Ectodermal cell (in vitro differentiated cells): ENCODE measurements at regions not wholly inside any gene's neighbourhood (a gene's known extent, or its start where the extent isn't known, plus 50 kb on each side); places are given as distances from the start of the nearest gene placed in this dataset.

ENCODE experiments used
- H3K27ac ChIP-seq: 2 replicates; pipeline ENCODE4 v1.7.0; 2013; ENCODE audit warnings: mild to moderate bottlenecking, low read depth, low read length; ENCODE audit not compliant: insufficient read depth, poor library complexity, severe bottlenecking
- H3K27me3 ChIP-seq: 2 replicates; pipeline ENCODE4 v1.7.0; 2013; ENCODE audit warnings: mild to moderate bottlenecking, low read length; ENCODE audit not compliant: insufficient read depth, control insufficient read depth, poor library complexity, severe bottlenecking
- H3K36me3 ChIP-seq: one replicate; pipeline ENCODE4 v1.7.0; 2013; ENCODE audit warnings: low read length; ENCODE audit not compliant: control insufficient read depth, insufficient read depth
- H3K4me1 ChIP-seq: one replicate; pipeline ENCODE4 v1.7.0; 2013; ENCODE audit warnings: low read length; ENCODE audit not compliant: control insufficient read depth, insufficient read depth
- H3K4me3 ChIP-seq: 2 replicates; pipeline ENCODE4 v1.7.0; 2013; ENCODE audit warnings: low read depth, low read length, control low read depth; ENCODE audit not compliant: insufficient read depth
- H3K9me3 ChIP-seq: 2 replicates; pipeline ENCODE4 v1.7.0; 2013; ENCODE audit warnings: mild to moderate bottlenecking, low read length, moderate library complexity; ENCODE audit not compliant: control insufficient read depth
- whole genome bisulfite sequencing, 2 experiments: methylation state at CpG; one replicate each; pipeline ENCODE4 v1.1.7; 2013; ENCODE audit warnings: missing lambda C conversion rate in 2 of 2; 5-methylcytosine and 5-hydroxymethylcytosine counted together

- peaks cover 28% of the 10 kb centered on the region for H3K4me1 ChIP-seq
- H3K4me3 ChIP-seq, result no peak overlapping the region
- H3K9me3 ChIP-seq, result no peaks in the 10 kb centered on the region
- no peak overlapping the region for H3K27ac ChIP-seq
- H3K27me3 ChIP-seq, result no peaks in the 10 kb centered on the region
- WGBS, 2 experiments, result 93% methylated on average over 4 of the region's 4 CpGs
- no peaks in the 10 kb centered on the region for H3K36me3 ChIP-seq
Observed at GRCh38 chr10:78365694-78366093, 332.0 kb downstream of the RPS24 start.

DNA sequence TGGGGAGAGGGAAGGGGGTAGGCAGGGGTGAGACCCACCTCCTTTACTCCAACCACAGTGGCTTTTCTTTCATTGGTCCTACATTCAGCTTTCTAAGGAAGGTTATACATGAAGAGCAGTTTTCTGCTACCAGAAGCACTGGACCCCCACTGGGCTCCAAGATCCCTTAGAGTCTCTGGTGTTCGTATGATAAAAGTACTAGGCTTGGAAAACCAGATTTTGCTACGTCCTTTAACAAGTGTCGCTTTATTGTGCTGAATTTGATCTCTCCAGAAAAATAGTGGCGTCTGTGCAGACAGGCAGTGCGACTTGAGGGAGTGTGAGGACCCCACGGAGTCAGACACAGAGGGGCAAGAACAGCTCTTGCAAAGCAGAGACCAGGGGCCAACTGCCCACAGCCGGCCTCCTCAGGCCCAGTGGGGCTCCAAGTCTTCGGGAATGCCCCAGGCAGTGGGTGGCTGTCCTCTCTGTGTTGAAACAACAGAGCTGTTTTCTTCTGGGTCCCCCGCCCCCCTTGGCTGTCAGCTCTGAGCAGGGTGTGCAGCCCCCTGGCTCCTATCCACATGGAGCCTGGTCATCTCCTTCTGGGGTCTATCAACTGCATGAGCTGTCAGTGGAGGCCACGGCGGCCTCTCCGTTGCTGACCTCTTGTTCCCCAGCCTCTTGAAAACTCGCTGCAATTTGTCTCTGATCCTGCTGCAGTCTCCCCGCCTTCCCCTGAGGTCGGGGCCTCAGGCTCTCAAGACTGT is 333.2 kb downstream of the RPS24 start:
- Histone ChIP-seq H3K9me3 (no peaks in the 10 kb centered on the region), H3K27me3 (no peaks in the 10 kb centered on the region), H3K4me1 (peaks cover 29% of the 10 kb centered on the region), H3K4me3 (no peak overlapping the region), H3K36me3 (no peaks in the 10 kb centered on the region), H3K27ac (no peak overlapping the region)
- 61 to 65% methylated on average over 15 of the region's 15 CpGs for WGBS, 2 experiments

GRCh38 chr10:78367751-78368150 is 334.1 kb downstream of the RPS24 start:
- H3K27me3 ChIP-seq, result no peaks in the 10 kb centered on the region
- H3K36me3 ChIP-seq, result no peaks in the 10 kb centered on the region
- peaks cover 29% of the 10 kb centered on the region for H3K4me1 ChIP-seq
- no peak overlapping the region for H3K27ac ChIP-seq
- no peaks in the 10 kb centered on the region for H3K9me3 ChIP-seq
- 61 to 62% methylated on average over 2 of the region's 2 CpGs for WGBS, 2 experiments
- H3K4me3 ChIP-seq, result no peak overlapping the region

DNA sequence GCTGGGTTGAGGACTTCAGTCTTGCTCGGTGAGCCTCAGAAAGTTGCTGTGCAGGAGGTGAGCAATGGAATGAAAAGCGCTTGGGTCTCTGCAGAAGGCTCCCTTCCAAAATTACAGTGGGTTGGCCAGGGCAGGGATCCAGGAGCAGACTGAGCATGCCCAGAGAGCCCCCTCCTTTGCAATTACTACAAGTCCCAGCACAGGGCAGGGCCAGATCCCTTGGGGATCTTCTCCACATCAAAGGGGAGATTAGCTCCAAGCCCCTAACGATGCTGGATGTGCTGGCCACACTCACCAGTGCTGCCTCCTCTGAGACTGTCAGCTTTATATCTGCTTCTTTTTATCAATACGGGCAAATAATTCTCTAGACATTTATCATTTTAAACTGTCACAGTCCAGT is 337.5 kb downstream of the RPS24 start:
- Histone ChIP-seq H3K9me3 (no peaks in the 10 kb centered on the region), H3K4me1 (peaks cover 24% of the 10 kb centered on the region), H3K27ac (no peak overlapping the region), H3K4me3 (no peak overlapping the region), H3K27me3 (no peaks in the 10 kb centered on the region), H3K36me3 (no peaks in the 10 kb centered on the region)
- whole genome bisulfite sequencing, 2 experiments, result 55 to 66% methylated on average over 4 of the region's 4 CpGs

- no peaks in the 10 kb centered on the region for H3K27me3 ChIP-seq
- no peak overlapping the region for H3K27ac ChIP-seq
- no peaks in the 10 kb centered on the region for H3K9me3 ChIP-seq
- no peaks in the 10 kb centered on the region for H3K36me3 ChIP-seq
- H3K4me1 ChIP-seq, result peaks cover 25% of the 10 kb centered on the region
- 94 to 95% methylated on average over 6 of the region's 6 CpGs for WGBS, 2 experiments
- H3K4me3 ChIP-seq, result no peak overlapping the region
Observed at GRCh38 chr10:78372806-78373205, 339.1 kb downstream of the RPS24 start.

DNA sequence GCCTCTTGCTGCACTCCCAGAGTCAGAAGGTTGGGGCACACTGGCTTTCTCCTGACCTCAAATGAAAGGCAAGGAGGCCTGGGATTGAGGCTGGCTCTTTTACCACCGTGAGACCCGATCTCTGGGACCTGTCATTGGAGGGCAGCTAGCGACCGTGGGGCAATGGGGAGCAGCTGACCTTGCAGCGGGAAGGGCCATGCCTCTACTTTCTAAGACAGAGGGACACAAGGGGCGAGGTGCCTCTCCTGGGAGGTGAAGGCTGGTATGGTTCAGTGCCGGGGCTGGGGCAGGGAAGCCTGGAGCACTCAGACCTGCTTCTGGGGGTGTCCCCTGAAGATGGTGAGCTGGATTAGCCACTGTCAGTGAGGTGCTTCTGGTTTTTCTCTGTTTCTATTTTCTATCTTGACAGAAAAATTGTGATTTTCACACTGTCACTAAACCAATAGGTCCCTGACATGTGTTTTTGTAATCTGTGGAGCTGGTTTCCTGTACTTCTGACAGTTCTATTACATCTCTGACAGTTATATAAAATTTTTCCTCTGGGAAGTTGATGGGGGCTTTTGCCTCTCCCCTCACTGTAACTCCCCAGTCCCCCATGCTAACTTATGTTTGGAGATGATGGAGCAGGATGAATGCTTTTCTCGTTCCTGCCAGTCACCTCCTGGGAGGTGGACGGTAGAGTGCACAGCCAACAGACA is 340.8 kb downstream of the RPS24 start:
- Histone ChIP-seq H3K9me3 (no peaks in the 10 kb centered on the region), H3K27me3 (no peaks in the 10 kb centered on the region), H3K36me3 (no peaks in the 10 kb centered on the region), H3K4me1 (peaks cover 27% of the 10 kb centered on the region), H3K27ac (no peak overlapping the region), H3K4me3 (no peak overlapping the region)
- WGBS, 2 experiments, result 87 to 92% methylated on average over 9 of the region's 9 CpGs

GRCh38 chr10:78375854-78376785 is 342.5 kb downstream of the RPS24 start:
- Histone ChIP-seq H3K27me3 (no peaks in the 10 kb centered on the region), H3K9me3 (no peaks in the 10 kb centered on the region), H3K36me3 (no peaks in the 10 kb centered on the region), H3K27ac (no peak overlapping the region), H3K4me1 (peaks cover 23% of the 10 kb centered on the region), H3K4me3 (no peak overlapping the region)
- 87 to 90% methylated on average over 17 of the region's 17 CpGs for WGBS, 2 experiments

DNA sequence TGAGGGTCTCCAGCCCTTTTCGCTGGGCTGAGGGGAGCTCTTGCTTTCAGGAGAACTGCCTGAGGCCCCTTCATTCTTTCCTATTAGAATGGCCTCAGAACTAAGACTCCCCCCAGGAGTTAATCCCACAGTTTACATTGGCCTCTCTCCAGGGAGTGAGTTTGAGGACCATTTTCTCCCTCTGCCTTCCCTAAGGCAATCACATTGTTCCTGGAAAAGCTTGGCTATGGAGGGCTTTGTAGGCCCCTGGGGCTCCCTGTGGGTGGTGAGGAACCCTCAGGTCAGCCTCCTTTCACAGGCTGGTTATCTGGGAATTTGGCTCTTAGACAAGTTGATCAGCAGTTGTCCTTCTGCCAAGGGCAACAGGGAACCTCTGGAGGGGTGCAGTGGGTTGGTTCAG is 343.7 kb downstream of the RPS24 start:
- Histone ChIP-seq H3K4me3 (no peak overlapping the region), H3K9me3 (no peaks in the 10 kb centered on the region), H3K27ac (no peak overlapping the region), H3K27me3 (no peaks in the 10 kb centered on the region), H3K4me1 (peaks cover 22% of the 10 kb centered on the region), H3K36me3 (no peaks in the 10 kb centered on the region)
- WGBS, 2 experiments, result 17 to 21% methylated on average over 1 of the region's 1 CpG

GRCh38 chr10:78378192-78378591 is 344.5 kb downstream of the RPS24 start:
- H3K36me3 ChIP-seq, result no peaks in the 10 kb centered on the region
- H3K27me3 ChIP-seq, result no peaks in the 10 kb centered on the region
- WGBS, 2 experiments, result 91 to 94% methylated on average over 4 of the region's 4 CpGs
- H3K4me3 ChIP-seq, result no peak overlapping the region
- peaks cover 22% of the 10 kb centered on the region for H3K4me1 ChIP-seq
- H3K27ac ChIP-seq, result no peak overlapping the region
- no peaks in the 10 kb centered on the region for H3K9me3 ChIP-seq

- Histone ChIP-seq H3K27me3 (no peaks in the 10 kb centered on the region), H3K9me3 (no peaks in the 10 kb centered on the region), H3K4me1 (peaks cover 19% of the 10 kb centered on the region), H3K27ac (no peak overlapping the region), H3K4me3 (no peak overlapping the region), H3K36me3 (no peaks in the 10 kb centered on the region)
- 72 to 77% methylated on average over 19 of the region's 19 CpGs for WGBS, 2 experiments
Observed at GRCh38 chr10:78381107-78381506, 347.4 kb downstream of the RPS24 start.
